Panc1 (cell line): ENCODE measurements at regions not wholly inside any gene's neighbourhood (a gene's known extent, or its start where the extent isn't known, plus 50 kb on each side); places are given as distances from the start of the nearest gene placed in this dataset.

Experiments used
- ATAC-seq: fragments of 200-7000 bp; cut with Tn5 transposase; 2 replicates; pipeline ENCODE4 v1.9.1; 2020; ENCODE audit warnings: mild to moderate bottlenecking, moderate library complexity
- BruUV-seq: library from RNA; stranded (reverse); fragments of 400-500 nt; replicated peaks from 2 replicates; lab custom pipeline; 2021; lab: Mats Ljungman, UMichigan
- CTCF ChIA-PET: fragments of 300-600 bp; sonication (Branson Sonifier 250); formaldehyde crosslinking; loops from one replicate; lab custom pipeline; 2022; ENCODE audit warnings: antibody characterized with exemption; lab: Charles Lee
- POLR2A ChIA-PET: fragments of 300-600 bp; sonication (Branson Sonifier 250); formaldehyde crosslinking; loops from one replicate; lab custom pipeline; 2022; ENCODE audit warnings: antibody characterized with exemption; lab: Charles Lee
- DNase-seq: peaks from one replicate; pipeline ENCODE4 v3.0.0-alpha.2; 2010; ENCODE audit warnings: low read depth, low spot score
- H3K27ac ChIP-seq: 2 replicates; pipeline ENCODE4 v1.5.1; 2011; ENCODE audit warnings: mild to moderate bottlenecking, low read length, inconsistent platforms
- H3K27me3 ChIP-seq: fragments of 200-500 bp; sonication (Bioruptor generic); 2 replicates; pipeline ENCODE4 v1.6.0; 2014; ENCODE audit warnings: low read length, inconsistent platforms; ENCODE audit not compliant: control insufficient read depth, insufficient read depth
- H3K36me3 ChIP-seq: fragments of 200-500 bp; sonication (Bioruptor generic); 2 replicates; pipeline ENCODE4 v1.5.1; 2014; ENCODE audit warnings: inconsistent platforms, mild to moderate bottlenecking, low read length, moderate library complexity; ENCODE audit not compliant: control insufficient read depth, insufficient read depth
- H3K4me1 ChIP-seq: 2 replicates; pipeline ENCODE4 v1.5.1; 2011; ENCODE audit warnings: inconsistent platforms, mild to moderate bottlenecking, low read length, moderate library complexity; ENCODE audit not compliant: control insufficient read depth, insufficient read depth
- H3K4me3 ChIP-seq, 2 experiments: 2 replicates each; pipeline ENCODE4 v1.5.1; 2011 to 2012; ENCODE audit warnings: low read depth in 2 of 2, low read length in 2 of 2, mild to moderate bottlenecking in 2 of 2, inconsistent platforms in 1 of 2, moderate library complexity in 1 of 2
- H3K9me3 ChIP-seq: fragments of 200-500 bp; sonication (Bioruptor generic); 2 replicates; pipeline ENCODE4 v1.5.1; 2014; ENCODE audit warnings: low read depth, mild to moderate bottlenecking, inconsistent platforms, low read length, moderate library complexity; ENCODE audit not compliant: control insufficient read depth, insufficient read depth
- POLR2AphosphoS5 ChIP-seq: IDR thresholded peaks from 2 replicates; pipeline ENCODE4 v1.6.1; 2012; ENCODE audit warnings: mild to moderate bottlenecking, low read depth, low read length, moderate library complexity
- SIN3A ChIP-seq: IDR thresholded peaks from 2 replicates; pipeline ENCODE4 v1.6.1; 2012; ENCODE audit warnings: low read depth, mild to moderate bottlenecking, low read length, moderate library complexity, borderline replicate concordance; ENCODE audit not compliant: insufficient read depth
- TCF7L2 ChIP-seq: IDR thresholded peaks from 2 replicates; pipeline ENCODE4 v1.6.1; 2011; ENCODE audit warnings: mild to moderate bottlenecking, low read depth, low read length, inconsistent platforms
- in situ Hi-C: cut with HindIII; loops from 2 replicates; pipeline ENCODE4 v1.10.0; 2016; ENCODE audit warnings: low sequenced_read_pairs, low pct_unique_long_range_greater_than_20kb
- intact Hi-C: fragments of 100-400 bp; cut with micrococcal nuclease; formaldehyde crosslinking; loops from one replicate; pipeline ENCODE4 v1.10.0; 2022; ENCODE audit not compliant: unreplicated experiment
- TF ChIP-seq, protein P1 (sequence below), 2 experiments: IDR thresholded peaks; 2 replicates each; pipeline ENCODE4 v1.6.1; 2011 to 2012; ENCODE audit warnings: low read depth in 2 of 2, control low read depth in 1 of 2, low read length in 1 of 2, mild to moderate bottlenecking in 1 of 2, moderate library complexity in 1 of 2; ENCODE audit not compliant: insufficient read depth in 1 of 2
- TF ChIP-seq, protein P2 (sequence below): fragments of 450-650 bp; IDR thresholded peaks from 2 replicates; pipeline ENCODE4 v1.5.1; 2017; ENCODE audit warnings: mild to moderate bottlenecking

DNA sequence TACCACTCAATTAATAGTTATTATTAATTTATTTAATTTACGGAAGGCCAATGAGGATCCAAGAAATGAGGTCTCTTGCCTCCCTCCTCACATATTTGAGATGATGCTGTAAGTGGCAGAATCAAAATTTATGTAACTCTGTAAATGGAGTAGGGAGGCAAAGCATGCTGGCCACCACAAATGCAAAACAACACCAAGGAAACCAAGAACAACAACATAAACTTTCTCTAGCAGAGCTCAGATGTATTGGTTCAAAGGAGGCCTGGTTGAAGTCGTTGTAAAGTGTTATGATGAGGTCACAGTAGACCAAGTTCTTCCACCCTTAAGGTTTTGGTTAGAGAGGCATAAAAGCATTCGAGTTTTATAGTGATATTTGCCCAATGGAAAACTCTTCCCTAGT, 194.8 kb upstream of the FAT1 start:
- H3K4me3 ChIP-seq: no peak overlapping the region
- TF ChIP-seq POLR2AphosphoS5 (no peak), SIN3A (no peak), TCF7L2 (no peak)
- TF ChIP-seq, protein P1, sequence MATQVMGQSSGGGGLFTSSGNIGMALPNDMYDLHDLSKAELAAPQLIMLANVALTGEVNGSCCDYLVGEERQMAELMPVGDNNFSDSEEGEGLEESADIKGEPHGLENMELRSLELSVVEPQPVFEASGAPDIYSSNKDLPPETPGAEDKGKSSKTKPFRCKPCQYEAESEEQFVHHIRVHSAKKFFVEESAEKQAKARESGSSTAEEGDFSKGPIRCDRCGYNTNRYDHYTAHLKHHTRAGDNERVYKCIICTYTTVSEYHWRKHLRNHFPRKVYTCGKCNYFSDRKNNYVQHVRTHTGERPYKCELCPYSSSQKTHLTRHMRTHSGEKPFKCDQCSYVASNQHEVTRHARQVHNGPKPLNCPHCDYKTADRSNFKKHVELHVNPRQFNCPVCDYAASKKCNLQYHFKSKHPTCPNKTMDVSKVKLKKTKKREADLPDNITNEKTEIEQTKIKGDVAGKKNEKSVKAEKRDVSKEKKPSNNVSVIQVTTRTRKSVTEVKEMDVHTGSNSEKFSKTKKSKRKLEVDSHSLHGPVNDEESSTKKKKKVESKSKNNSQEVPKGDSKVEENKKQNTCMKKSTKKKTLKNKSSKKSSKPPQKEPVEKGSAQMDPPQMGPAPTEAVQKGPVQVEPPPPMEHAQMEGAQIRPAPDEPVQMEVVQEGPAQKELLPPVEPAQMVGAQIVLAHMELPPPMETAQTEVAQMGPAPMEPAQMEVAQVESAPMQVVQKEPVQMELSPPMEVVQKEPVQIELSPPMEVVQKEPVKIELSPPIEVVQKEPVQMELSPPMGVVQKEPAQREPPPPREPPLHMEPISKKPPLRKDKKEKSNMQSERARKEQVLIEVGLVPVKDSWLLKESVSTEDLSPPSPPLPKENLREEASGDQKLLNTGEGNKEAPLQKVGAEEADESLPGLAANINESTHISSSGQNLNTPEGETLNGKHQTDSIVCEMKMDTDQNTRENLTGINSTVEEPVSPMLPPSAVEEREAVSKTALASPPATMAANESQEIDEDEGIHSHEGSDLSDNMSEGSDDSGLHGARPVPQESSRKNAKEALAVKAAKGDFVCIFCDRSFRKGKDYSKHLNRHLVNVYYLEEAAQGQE (IDR thresholded peaks at IDR 0.05; ENCODE audit: insufficient read depth in 1 of 2, low read depth in 2 of 2, low read length in 1 of 2): no peak
- TF ChIP-seq, protein P2, sequence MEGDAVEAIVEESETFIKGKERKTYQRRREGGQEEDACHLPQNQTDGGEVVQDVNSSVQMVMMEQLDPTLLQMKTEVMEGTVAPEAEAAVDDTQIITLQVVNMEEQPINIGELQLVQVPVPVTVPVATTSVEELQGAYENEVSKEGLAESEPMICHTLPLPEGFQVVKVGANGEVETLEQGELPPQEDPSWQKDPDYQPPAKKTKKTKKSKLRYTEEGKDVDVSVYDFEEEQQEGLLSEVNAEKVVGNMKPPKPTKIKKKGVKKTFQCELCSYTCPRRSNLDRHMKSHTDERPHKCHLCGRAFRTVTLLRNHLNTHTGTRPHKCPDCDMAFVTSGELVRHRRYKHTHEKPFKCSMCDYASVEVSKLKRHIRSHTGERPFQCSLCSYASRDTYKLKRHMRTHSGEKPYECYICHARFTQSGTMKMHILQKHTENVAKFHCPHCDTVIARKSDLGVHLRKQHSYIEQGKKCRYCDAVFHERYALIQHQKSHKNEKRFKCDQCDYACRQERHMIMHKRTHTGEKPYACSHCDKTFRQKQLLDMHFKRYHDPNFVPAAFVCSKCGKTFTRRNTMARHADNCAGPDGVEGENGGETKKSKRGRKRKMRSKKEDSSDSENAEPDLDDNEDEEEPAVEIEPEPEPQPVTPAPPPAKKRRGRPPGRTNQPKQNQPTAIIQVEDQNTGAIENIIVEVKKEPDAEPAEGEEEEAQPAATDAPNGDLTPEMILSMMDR: no peak
- no peaks in the 10 kb centered on the region for H3K9me3 ChIP-seq
- ChIA-PET CTCF (no interaction called here), POLR2A (no interaction called here)
- in situ Hi-C loops: no loop called here
- no TSS peak for BruUV-seq
- no peak overlapping the region for H3K27ac ChIP-seq
- H3K4me1 ChIP-seq: no peaks in the 10 kb centered on the region
- no peak for DNase-seq
- no peak for ATAC-seq
- H3K36me3 ChIP-seq: no peaks in the 10 kb centered on the region
- H3K27me3 ChIP-seq: no peaks in the 10 kb centered on the region
- intact Hi-C loops: no loop called here

DNA sequence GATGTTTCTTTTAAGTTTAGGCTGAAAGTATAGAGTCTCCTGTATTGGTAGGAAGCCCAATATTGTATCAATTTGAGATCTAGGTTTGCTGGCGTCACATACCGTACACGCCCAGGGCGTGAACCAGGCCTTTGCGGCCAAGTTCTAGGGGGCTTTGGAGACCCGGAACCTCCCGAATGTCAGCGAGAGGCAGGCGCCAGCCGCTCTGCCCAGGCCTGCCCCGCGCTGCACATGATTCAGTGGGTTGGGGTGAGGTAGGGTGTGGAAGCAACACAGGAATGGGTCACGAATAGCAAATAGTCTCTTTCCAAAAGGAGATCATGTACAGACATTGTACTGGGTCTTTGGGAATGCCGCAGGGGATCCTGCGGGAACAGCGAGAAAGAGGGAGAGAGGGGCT, 195.7 kb upstream of the FAT1 start:
- intact Hi-C loops: no loop called here
- ATAC-seq (no peak), DNase-seq (no peak)
- no peak overlapping the region for H3K4me3 ChIP-seq
- H3K4me1 ChIP-seq: no peaks in the 10 kb centered on the region
- BruUV-seq: no TSS peak
- TF ChIP-seq POLR2AphosphoS5 (no peak), SIN3A (no peak), TCF7L2 (no peak)
- TF ChIP-seq, protein P1 (IDR thresholded peaks at IDR 0.05; ENCODE audit: insufficient read depth in 1 of 2, low read depth in 2 of 2, low read length in 1 of 2): no peak
- TF ChIP-seq, protein P2: no peak
- no peaks in the 10 kb centered on the region for H3K9me3 ChIP-seq
- in situ Hi-C loops: no loop called here
- ChIA-PET CTCF (no interaction called here), POLR2A (no interaction called here)
- H3K27me3 ChIP-seq: no peaks in the 10 kb centered on the region
- H3K36me3 ChIP-seq: no peaks in the 10 kb centered on the region
- H3K27ac ChIP-seq: no peak overlapping the region
